ENCODE measurements at regions not wholly inside any gene's neighbourhood (a gene's known extent, or its start where the extent isn't known, plus 50 kb on each side); places are given as distances from the start of the nearest gene placed in this dataset.

- H3K9ac ChIP-seq (ENCODE audit: extremely low read depth, insufficient read length, low read length): no peak overlapping the region
- H3K14ac ChIP-seq (ENCODE audit: insufficient read depth, low read length): no peak overlapping the region
- Mint-ChIP-seq H3K36me3 (ENCODE audit: insufficient read depth in 1 of 3, low read depth in 3 of 3) (peaks cover under 1 to 6% (median under 1%) of the 10 kb centered on the region in 3 experiments; a peak in 4 of 7 replicates), H3K9me3 (peaks cover 6% of the 10 kb centered on the region in 2 experiments), H3K4me3 (no peak overlapping the region), H3K27me3 (ENCODE audit: low read depth) (no peaks in the 10 kb centered on the region), H3K27ac (no peak overlapping the region), H3K4me1 (peaks cover 0 to 5% of the 10 kb centered on the region in 2 experiments; a peak in 1 of 4 replicates)
- H2BK12ac ChIP-seq (ENCODE audit: insufficient read length, low read depth, low read length): no peak overlapping the region
- H3K56ac ChIP-seq (ENCODE audit: insufficient read length, low read depth, low read length): no peak overlapping the region
- H3K23me2 ChIP-seq (ENCODE audit: insufficient read length, low read depth, low read length, poor library complexity, severe bottlenecking): no peaks in the 10 kb centered on the region
- no peaks in the 10 kb centered on the region for H3K4me1 ChIP-seq (ENCODE audit: insufficient read depth, low read length)
- H3K23ac ChIP-seq (ENCODE audit: insufficient read length, low read depth, low read length): no peak overlapping the region
- H3K79me2 ChIP-seq (ENCODE audit: insufficient read depth, low read length): no peaks in the 10 kb centered on the region
- no peak overlapping the region for H2BK120ac ChIP-seq (ENCODE audit: low read depth, low read length, poor library complexity, severe bottlenecking)
- H2AFZ ChIP-seq (ENCODE audit: low read length): no peak overlapping the region
- no peak overlapping the region for H3K4me2 ChIP-seq (ENCODE audit: insufficient read depth, insufficient read length, low read length)
- TF ChIP-seq, protein P1, sequence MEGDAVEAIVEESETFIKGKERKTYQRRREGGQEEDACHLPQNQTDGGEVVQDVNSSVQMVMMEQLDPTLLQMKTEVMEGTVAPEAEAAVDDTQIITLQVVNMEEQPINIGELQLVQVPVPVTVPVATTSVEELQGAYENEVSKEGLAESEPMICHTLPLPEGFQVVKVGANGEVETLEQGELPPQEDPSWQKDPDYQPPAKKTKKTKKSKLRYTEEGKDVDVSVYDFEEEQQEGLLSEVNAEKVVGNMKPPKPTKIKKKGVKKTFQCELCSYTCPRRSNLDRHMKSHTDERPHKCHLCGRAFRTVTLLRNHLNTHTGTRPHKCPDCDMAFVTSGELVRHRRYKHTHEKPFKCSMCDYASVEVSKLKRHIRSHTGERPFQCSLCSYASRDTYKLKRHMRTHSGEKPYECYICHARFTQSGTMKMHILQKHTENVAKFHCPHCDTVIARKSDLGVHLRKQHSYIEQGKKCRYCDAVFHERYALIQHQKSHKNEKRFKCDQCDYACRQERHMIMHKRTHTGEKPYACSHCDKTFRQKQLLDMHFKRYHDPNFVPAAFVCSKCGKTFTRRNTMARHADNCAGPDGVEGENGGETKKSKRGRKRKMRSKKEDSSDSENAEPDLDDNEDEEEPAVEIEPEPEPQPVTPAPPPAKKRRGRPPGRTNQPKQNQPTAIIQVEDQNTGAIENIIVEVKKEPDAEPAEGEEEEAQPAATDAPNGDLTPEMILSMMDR (conservative IDR thresholded peaks at IDR 0.05): no peak
- H3K79me1 ChIP-seq (ENCODE audit: insufficient read depth, low read depth, low read length, poor library complexity, severe bottlenecking): no peaks in the 10 kb centered on the region
- H3K18ac ChIP-seq (ENCODE audit: insufficient read length, low read depth, low read length): no peak overlapping the region
- H2AK5ac ChIP-seq (ENCODE audit: insufficient read length, low read length): no peak overlapping the region
- H3K27ac ChIP-seq (ENCODE audit: insufficient read length, low read depth, low read length): no peak overlapping the region
- H2BK20ac ChIP-seq (ENCODE audit: low read depth, low read length, poor library complexity, severe bottlenecking): no peak overlapping the region
- no peaks in the 10 kb centered on the region for H3K9me3 ChIP-seq (ENCODE audit: control insufficient read depth, low read depth, low read length)
- no peaks in the 10 kb centered on the region for H3K27me3 ChIP-seq (ENCODE audit: insufficient read depth, low read length)
- no peak overlapping the region for H4K5ac ChIP-seq (ENCODE audit: insufficient read length, low read depth, low read length)
- no peak overlapping the region for H2BK15ac ChIP-seq (ENCODE audit: low read depth, low read length)
- H4K91ac ChIP-seq (ENCODE audit: insufficient read length, low read depth, low read length): no peak overlapping the region
- H2BK5ac ChIP-seq (ENCODE audit: insufficient read length, low read length): no peak overlapping the region
- H4K20me1 ChIP-seq (ENCODE audit: control insufficient read depth, insufficient read depth, insufficient read length): no peaks in the 10 kb centered on the region
- H4K8ac ChIP-seq (replicated peaks; ENCODE audit: insufficient read length, low read depth, low read length): no peak overlapping the region
- DNase-seq: no peak
- H3K4ac ChIP-seq (ENCODE audit: low read depth, low read length): no peak overlapping the region
- no peak overlapping the region for H3T11ph ChIP-seq (ENCODE audit: low read length)
These were observed 937.7 kb downstream of the CDH11 start for GRCh38 chr16:64184156-64184555.

Data from H9 (cell line).